Activated CD4-positive, alpha-beta T cell treated with anti-CD3 and anti-CD28 coated beads for 4 hours (primary cell): ENCODE measurements at regions not wholly inside any gene's neighbourhood (a gene's known extent, or its start where the extent isn't known, plus 50 kb on each side); places are given as distances from the start of the nearest gene placed in this dataset.

Source experiments
- DNase-seq, 2 donors: peaks; one replicate each; pipeline ENCODE4 v3.0.0-alpha.2; 2020

GRCh38 chr2:2824588-2824987, 493.5 kb upstream of the MYT1L start:
- no peak for DNase-seq

- no peak for DNase-seq
Observed at GRCh38 chr2:2823061-2823753, 492.1 kb upstream of the MYT1L start.

GRCh38 chr2:2822143-2822542, 491.1 kb upstream of the MYT1L start:
- no peak for DNase-seq

- no peak for DNase-seq
Observed at GRCh38 chr2:2812648-2813047, 481.6 kb upstream of the MYT1L start.

GRCh38 chr2:2812117-2812516, 481.0 kb upstream of the MYT1L start:
- no peak for DNase-seq

GRCh38 chr2:2810504-2810903, 479.4 kb upstream of the MYT1L start:
- DNase-seq = no peak

GRCh38 chr2:2809771-2810170, 478.7 kb upstream of the MYT1L start:
- DNase-seq = no peak

GRCh38 chr2:2808551-2809058, 477.5 kb upstream of the MYT1L start:
- no peak for DNase-seq

- DNase-seq = no peak
Observed at GRCh38 chr2:2806711-2807110, 475.6 kb upstream of the MYT1L start.

GRCh38 chr2:2805263-2805662, 474.2 kb upstream of the MYT1L start:
- DNase-seq = no peak

GRCh38 chr2:2804528-2804927, 473.5 kb upstream of the MYT1L start:
- DNase-seq = no peak

- no peak for DNase-seq
Observed at GRCh38 chr2:2801458-2801857, 470.4 kb upstream of the MYT1L start.

- no peak for DNase-seq
Observed at GRCh38 chr2:2800697-2801096, 469.6 kb upstream of the MYT1L start.

GRCh38 chr2:2800001-2800400, 468.9 kb upstream of the MYT1L start:
- DNase-seq = no peak

- DNase-seq = no peak
Observed at GRCh38 chr2:2799151-2799697, 468.1 kb upstream of the MYT1L start.

GRCh38 chr2:2798337-2798736, 467.3 kb upstream of the MYT1L start:
- DNase-seq = no peak

- DNase-seq = no peak
Observed at GRCh38 chr2:2797797-2798196, 466.7 kb upstream of the MYT1L start.

- no peak for DNase-seq
Observed at GRCh38 chr2:2796207-2796606, 465.1 kb upstream of the MYT1L start.

GRCh38 chr2:2795438-2796091, 464.5 kb upstream of the MYT1L start:
- no peak for DNase-seq

- DNase-seq = no peak
Observed at GRCh38 chr2:2793925-2794560, 463.0 kb upstream of the MYT1L start.

- DNase-seq = no peak
Observed at GRCh38 chr2:2793514-2793913, 462.4 kb upstream of the MYT1L start.

- no peak for DNase-seq
Observed at GRCh38 chr2:2791606-2792005, 460.5 kb upstream of the MYT1L start.

GRCh38 chr2:2791031-2791430, 460.0 kb upstream of the MYT1L start:
- DNase-seq = no peak

- no peak for DNase-seq
Observed at GRCh38 chr2:2788076-2788475, 457.0 kb upstream of the MYT1L start.
